Epithelial cell of esophagus (primary cell): ENCODE measurements at regions not wholly inside any gene's neighbourhood (a gene's known extent, or its start where the extent isn't known, plus 50 kb on each side); places are given as distances from the start of the nearest gene placed in this dataset.

Source experiments
- DNase-seq: peaks from one replicate; pipeline ENCODE4 v3.0.0; 2010; ENCODE audit warnings: low read depth
- H3K4me3 ChIP-seq: 2 replicates; pipeline ENCODE4 v1.5.1; 2011; ENCODE audit warnings: mild to moderate bottlenecking, low read length, control low read depth
- TF ChIP-seq, protein P1 (sequence below): IDR thresholded peaks from 2 replicates; pipeline ENCODE4 v1.5.1; 2011; ENCODE audit warnings: low read depth, mild to moderate bottlenecking, low read length, control low read depth, inconsistent platforms; ENCODE audit not compliant: insufficient read depth; ENCODE audit errors: missing control alignments

- no peak overlapping the region for H3K4me3 ChIP-seq
- DNase-seq, result peak; percentile 53
- TF ChIP-seq, protein P1, sequence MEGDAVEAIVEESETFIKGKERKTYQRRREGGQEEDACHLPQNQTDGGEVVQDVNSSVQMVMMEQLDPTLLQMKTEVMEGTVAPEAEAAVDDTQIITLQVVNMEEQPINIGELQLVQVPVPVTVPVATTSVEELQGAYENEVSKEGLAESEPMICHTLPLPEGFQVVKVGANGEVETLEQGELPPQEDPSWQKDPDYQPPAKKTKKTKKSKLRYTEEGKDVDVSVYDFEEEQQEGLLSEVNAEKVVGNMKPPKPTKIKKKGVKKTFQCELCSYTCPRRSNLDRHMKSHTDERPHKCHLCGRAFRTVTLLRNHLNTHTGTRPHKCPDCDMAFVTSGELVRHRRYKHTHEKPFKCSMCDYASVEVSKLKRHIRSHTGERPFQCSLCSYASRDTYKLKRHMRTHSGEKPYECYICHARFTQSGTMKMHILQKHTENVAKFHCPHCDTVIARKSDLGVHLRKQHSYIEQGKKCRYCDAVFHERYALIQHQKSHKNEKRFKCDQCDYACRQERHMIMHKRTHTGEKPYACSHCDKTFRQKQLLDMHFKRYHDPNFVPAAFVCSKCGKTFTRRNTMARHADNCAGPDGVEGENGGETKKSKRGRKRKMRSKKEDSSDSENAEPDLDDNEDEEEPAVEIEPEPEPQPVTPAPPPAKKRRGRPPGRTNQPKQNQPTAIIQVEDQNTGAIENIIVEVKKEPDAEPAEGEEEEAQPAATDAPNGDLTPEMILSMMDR, result no peak
Observed at GRCh38 chr2:193627187-193627926, 1432.6 kb upstream of the TMEFF2 start.

- no peak for DNase-seq
- H3K4me3 ChIP-seq, result no peak overlapping the region
- TF ChIP-seq, protein P1, result no peak
Observed at GRCh38 chr2:193608451-193608850, 1413.7 kb upstream of the TMEFF2 start.

- no peak for DNase-seq
- TF ChIP-seq, protein P1, result no peak
- no peak overlapping the region for H3K4me3 ChIP-seq
Observed at GRCh38 chr2:193590831-193591230, 1396.1 kb upstream of the TMEFF2 start.

- peak; percentile 66 for DNase-seq
- TF ChIP-seq, protein P1, result peak; percentile 83
- no peak overlapping the region for H3K4me3 ChIP-seq
Observed at GRCh38 chr2:193584522-193584938, 1389.8 kb upstream of the TMEFF2 start.

- H3K4me3 ChIP-seq, result no peak overlapping the region
- DNase-seq, result peak; percentile 57
- TF ChIP-seq, protein P1, result peak; percentile 57
Observed at GRCh38 chr2:193583638-193584400, 1389.1 kb upstream of the TMEFF2 start.

DNA sequence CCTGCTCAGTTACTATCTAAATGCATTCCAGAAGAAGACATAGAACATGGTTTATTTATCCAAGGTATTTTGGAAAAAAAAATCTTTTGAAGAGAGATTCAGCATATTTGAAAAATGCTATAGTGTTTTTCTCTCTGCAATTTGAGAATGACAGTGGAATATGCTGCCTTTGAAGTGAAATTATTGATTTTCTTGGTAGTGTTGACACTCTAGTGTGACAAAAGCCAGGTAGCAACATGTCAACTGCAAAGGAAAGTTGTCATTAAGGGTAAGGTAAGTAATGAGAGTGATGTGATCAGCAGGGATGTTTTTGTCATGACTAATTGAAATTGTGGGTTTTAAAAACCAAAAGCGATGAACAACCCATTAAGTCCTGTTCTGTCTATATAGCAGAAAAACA lies 1387.1 kb upstream of the TMEFF2 start:
- H3K4me3 ChIP-seq, result no peak overlapping the region
- TF ChIP-seq, protein P1, result no peak
- peak; percentile 5 for DNase-seq
